Tibial nerve (tissue), 3 donors: ENCODE measurements at regions not wholly inside any gene's neighbourhood (a gene's known extent, or its start where the extent isn't known, plus 50 kb on each side); places are given as distances from the start of the nearest gene placed in this dataset.

Experiments
- CTCF ChIP-seq, 5 experiments: fragments of 200-600 bp in 3 of 5; fragments of 450-650 bp in 2 of 5; sonication (generic) in 3 of 5; IDR thresholded peaks; one replicate each; pipeline ENCODE4 v1.5.1; 2016 to 2019; ENCODE audit warnings: antibody characterized with exemption in 5 of 5, mild to moderate bottlenecking in 3 of 5, moderate library complexity in 2 of 5
- POLR2A ChIP-seq, 2 donors: fragments of 450-650 bp; IDR thresholded peaks; one replicate each; pipeline ENCODE4 v1.6.1; 2017; ENCODE audit warnings: antibody characterized with exemption in 2 of 2, mild to moderate bottlenecking in 2 of 2, moderate library complexity in 2 of 2

DNA sequence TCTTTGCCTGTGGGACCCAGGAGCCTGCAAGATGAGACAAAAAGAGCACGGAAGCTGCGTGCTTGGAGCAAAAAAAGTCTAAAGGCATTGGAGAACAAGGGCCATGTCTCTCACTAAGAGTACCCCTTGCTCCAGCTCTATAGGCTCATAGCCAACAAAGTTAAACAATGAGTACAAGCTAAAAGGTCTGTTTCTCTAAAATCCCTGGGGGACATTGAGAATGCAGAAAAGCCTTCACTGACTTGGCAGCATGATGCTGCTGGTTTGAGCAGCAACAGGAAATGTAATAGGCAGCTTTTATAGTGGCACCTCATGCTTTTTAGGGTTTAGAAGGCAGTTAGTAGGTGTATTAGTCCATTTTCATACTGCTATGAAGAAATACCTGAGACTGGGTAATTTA is 287.5 kb downstream of the SMARCA2 start:
- TF ChIP-seq CTCF (IDR thresholded peaks at IDR 0.05), result no peak
- no peak for TF ChIP-seq POLR2A (IDR thresholded peaks at IDR 0.05)
